ENCODE measurements at regions not wholly inside any gene's neighbourhood (a gene's known extent, or its start where the extent isn't known, plus 50 kb on each side); places are given as distances from the start of the nearest gene placed in this dataset.

DNA sequence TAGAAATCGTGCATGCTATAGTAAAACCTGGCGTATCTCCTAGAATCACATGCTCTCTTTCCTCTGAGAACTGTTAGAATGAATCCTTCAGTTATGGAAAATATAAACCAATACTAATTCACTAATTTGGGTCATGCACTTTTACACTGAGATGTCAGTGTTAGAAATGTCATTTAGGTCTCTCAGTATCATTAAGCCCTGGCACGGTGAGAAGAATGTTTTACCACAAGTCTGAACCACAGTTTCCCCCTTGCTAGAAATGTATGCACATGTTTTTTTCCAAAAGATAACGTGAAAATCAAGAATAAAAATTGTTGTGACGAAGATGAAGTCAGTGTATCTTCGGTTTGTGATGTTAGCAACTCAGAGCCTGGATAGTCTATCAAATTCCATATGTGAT, 1062.7 kb upstream of the NCAM2 start:
- Histone ChIP-seq H3K27ac (ENCODE audit: low read depth, low read length, poor library complexity, severe bottlenecking) (no peak overlapping the region), H2AFZ (ENCODE audit: low read length) (no peak overlapping the region), H3K36me3 (ENCODE audit: insufficient read depth, low read length) (no peaks in the 10 kb centered on the region), H3K79me2 (ENCODE audit: insufficient read depth, low read depth, low read length) (no peaks in the 10 kb centered on the region), H3K9me3 (ENCODE audit: low read length) (peaks cover 37% of the 10 kb centered on the region), H3K4me2 (ENCODE audit: low read length) (no peak overlapping the region), H3K9me2 (ENCODE audit: insufficient read depth, low read length) (no peaks in the 10 kb centered on the region), H3K4me1 (ENCODE audit: insufficient read depth, low read length, poor library complexity, severe bottlenecking) (no peaks in the 10 kb centered on the region), H4K20me1 (ENCODE audit: insufficient read depth, low read length) (no peaks in the 10 kb centered on the region), H3K4me3 (ENCODE audit: low read depth, low read length, poor library complexity, severe bottlenecking) (no peak overlapping the region)
- intact Hi-C loops (cut with micrococcal nuclease; ENCODE audit: unreplicated experiment) = no loop called here
- TF ChIP-seq, protein P1, sequence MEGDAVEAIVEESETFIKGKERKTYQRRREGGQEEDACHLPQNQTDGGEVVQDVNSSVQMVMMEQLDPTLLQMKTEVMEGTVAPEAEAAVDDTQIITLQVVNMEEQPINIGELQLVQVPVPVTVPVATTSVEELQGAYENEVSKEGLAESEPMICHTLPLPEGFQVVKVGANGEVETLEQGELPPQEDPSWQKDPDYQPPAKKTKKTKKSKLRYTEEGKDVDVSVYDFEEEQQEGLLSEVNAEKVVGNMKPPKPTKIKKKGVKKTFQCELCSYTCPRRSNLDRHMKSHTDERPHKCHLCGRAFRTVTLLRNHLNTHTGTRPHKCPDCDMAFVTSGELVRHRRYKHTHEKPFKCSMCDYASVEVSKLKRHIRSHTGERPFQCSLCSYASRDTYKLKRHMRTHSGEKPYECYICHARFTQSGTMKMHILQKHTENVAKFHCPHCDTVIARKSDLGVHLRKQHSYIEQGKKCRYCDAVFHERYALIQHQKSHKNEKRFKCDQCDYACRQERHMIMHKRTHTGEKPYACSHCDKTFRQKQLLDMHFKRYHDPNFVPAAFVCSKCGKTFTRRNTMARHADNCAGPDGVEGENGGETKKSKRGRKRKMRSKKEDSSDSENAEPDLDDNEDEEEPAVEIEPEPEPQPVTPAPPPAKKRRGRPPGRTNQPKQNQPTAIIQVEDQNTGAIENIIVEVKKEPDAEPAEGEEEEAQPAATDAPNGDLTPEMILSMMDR (conservative IDR thresholded peaks at IDR 0.05; ENCODE audit: low read length) = no peak
- TF ChIP-seq EZH2phosphoT487 (IDR thresholded peaks at IDR 0.05; ENCODE audit: borderline replicate concordance, low read depth, low read length) = no peak
- no TSS peak for BruUV-seq (replicated peaks)
- POLR2A ChIA-PET = interaction anchor here (0.6 kb wide), 2 partner anchors 74 to 565 kb away, joined by 3 read pairs; no protein-coding TSS in a partner anchor
- DNase-seq (ENCODE audit: low spot score) = no peak
- CTCF ChIA-PET (ENCODE audit: unreplicated experiment) = no interaction called here

DNA sequence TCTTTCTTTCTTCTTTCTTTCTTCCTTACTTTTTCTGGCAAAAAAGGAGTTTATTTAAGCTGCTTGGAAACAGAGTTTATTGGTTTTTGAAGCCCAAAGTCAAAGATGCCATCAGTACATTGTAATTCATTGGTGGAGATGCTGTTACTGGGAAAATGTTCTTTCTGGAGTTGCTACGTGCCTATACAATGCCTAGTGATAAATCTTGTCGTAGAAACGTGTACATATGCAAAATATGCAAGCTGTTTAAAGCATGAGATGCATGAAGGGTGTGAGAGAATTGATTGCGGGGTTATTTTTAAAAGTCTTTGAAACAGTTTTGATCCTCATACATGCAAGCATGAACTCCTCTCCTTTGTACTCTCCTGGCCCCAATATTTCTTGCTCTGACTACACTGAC, 1060.6 kb upstream of the NCAM2 start:
- BruUV-seq (replicated peaks) = no TSS peak
- peaks cover 26% of the 10 kb centered on the region for H3K9me3 ChIP-seq (ENCODE audit: low read length)
- POLR2A ChIA-PET = no interaction called here

DNA sequence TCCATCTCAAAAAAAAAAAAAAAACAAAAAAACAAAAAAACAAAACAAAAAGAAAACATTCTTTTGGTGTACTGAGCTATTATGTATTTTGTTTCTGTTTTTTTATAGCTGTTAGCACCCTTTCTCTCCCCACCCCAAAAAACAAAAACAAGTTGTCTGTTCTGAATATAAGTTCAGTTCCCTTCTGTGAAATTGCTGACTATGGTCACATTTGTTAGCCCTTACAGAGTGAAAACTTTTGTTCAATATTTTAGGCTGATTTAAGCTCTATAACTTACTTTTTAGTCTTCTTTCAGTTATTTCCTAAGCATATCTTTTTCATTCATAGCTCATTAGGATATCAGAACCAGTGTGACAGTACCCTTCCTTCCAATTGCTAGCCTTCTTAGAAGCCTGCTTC, 1056.6 kb upstream of the NCAM2 start:
- no peak overlapping the region for H2AFZ ChIP-seq (ENCODE audit: low read length)
- BruUV-seq (replicated peaks) = no TSS peak
- H3K4me1 ChIP-seq (ENCODE audit: insufficient read depth, low read length, poor library complexity, severe bottlenecking) = no peaks in the 10 kb centered on the region
- H3K36me3 ChIP-seq (ENCODE audit: insufficient read depth, low read length) = no peaks in the 10 kb centered on the region
- ChIA-PET CTCF (ENCODE audit: unreplicated experiment) (no interaction called here), POLR2A (interaction anchor here (0.6 kb wide), 1 partner anchor 628 kb away, joined by 3 read pairs; no protein-coding TSS in a partner anchor)
- no peak for TF ChIP-seq EZH2phosphoT487 (IDR thresholded peaks at IDR 0.05; ENCODE audit: borderline replicate concordance, low read depth, low read length)
- TF ChIP-seq, protein P1 (conservative IDR thresholded peaks at IDR 0.05; ENCODE audit: low read length) = no peak
- no peaks in the 10 kb centered on the region for H3K9me2 ChIP-seq (ENCODE audit: insufficient read depth, low read length)
- no peaks in the 10 kb centered on the region for H4K20me1 ChIP-seq (ENCODE audit: insufficient read depth, low read length)
- H3K4me3 ChIP-seq (ENCODE audit: low read depth, low read length, poor library complexity, severe bottlenecking) = no peak overlapping the region
- H3K9me3 ChIP-seq (ENCODE audit: low read length) = peaks cover 9% of the 10 kb centered on the region
- DNase-seq (ENCODE audit: low spot score) = no peak
- no peak overlapping the region for H3K27ac ChIP-seq (ENCODE audit: low read depth, low read length, poor library complexity, severe bottlenecking)
- no peaks in the 10 kb centered on the region for H3K79me2 ChIP-seq (ENCODE audit: insufficient read depth, low read depth, low read length)
- no peak overlapping the region for H3K4me2 ChIP-seq (ENCODE audit: low read length)
- intact Hi-C loops (cut with micrococcal nuclease; ENCODE audit: unreplicated experiment) = no loop called here

More for the DNA sequence above, 1060.6 kb upstream of the NCAM2 start:
- no peak overlapping the region for H3K4me3 ChIP-seq (ENCODE audit: low read depth, low read length, poor library complexity, severe bottlenecking)
- no peak for DNase-seq (ENCODE audit: low spot score)
- intact Hi-C loops (cut with micrococcal nuclease; ENCODE audit: unreplicated experiment) = no loop called here
- H3K4me2 ChIP-seq (ENCODE audit: low read length) = no peak overlapping the region
- no peak for TF ChIP-seq EZH2phosphoT487 (IDR thresholded peaks at IDR 0.05; ENCODE audit: borderline replicate concordance, low read depth, low read length)
- TF ChIP-seq, protein P1 (conservative IDR thresholded peaks at IDR 0.05; ENCODE audit: low read length) = no peak
- CTCF ChIA-PET (ENCODE audit: unreplicated experiment) = no interaction called here
- no peak overlapping the region for H2AFZ ChIP-seq (ENCODE audit: low read length)
- no peaks in the 10 kb centered on the region for H3K4me1 ChIP-seq (ENCODE audit: insufficient read depth, low read length, poor library complexity, severe bottlenecking)
- no peaks in the 10 kb centered on the region for H3K79me2 ChIP-seq (ENCODE audit: insufficient read depth, low read depth, low read length)
- no peaks in the 10 kb centered on the region for H4K20me1 ChIP-seq (ENCODE audit: insufficient read depth, low read length)
- no peaks in the 10 kb centered on the region for H3K36me3 ChIP-seq (ENCODE audit: insufficient read depth, low read length)
- H3K27ac ChIP-seq (ENCODE audit: low read depth, low read length, poor library complexity, severe bottlenecking) = no peak overlapping the region
- no peaks in the 10 kb centered on the region for H3K9me2 ChIP-seq (ENCODE audit: insufficient read depth, low read length)

Data from OCI-LY7 (cell line).